ENCODE measurements at regions not wholly inside any gene's neighbourhood (a gene's known extent, or its start where the extent isn't known, plus 50 kb on each side); places are given as distances from the start of the nearest gene placed in this dataset.
A peak's percentile ranks its signal among the peaks of the same experiment; 100 is the strongest.

DNA sequence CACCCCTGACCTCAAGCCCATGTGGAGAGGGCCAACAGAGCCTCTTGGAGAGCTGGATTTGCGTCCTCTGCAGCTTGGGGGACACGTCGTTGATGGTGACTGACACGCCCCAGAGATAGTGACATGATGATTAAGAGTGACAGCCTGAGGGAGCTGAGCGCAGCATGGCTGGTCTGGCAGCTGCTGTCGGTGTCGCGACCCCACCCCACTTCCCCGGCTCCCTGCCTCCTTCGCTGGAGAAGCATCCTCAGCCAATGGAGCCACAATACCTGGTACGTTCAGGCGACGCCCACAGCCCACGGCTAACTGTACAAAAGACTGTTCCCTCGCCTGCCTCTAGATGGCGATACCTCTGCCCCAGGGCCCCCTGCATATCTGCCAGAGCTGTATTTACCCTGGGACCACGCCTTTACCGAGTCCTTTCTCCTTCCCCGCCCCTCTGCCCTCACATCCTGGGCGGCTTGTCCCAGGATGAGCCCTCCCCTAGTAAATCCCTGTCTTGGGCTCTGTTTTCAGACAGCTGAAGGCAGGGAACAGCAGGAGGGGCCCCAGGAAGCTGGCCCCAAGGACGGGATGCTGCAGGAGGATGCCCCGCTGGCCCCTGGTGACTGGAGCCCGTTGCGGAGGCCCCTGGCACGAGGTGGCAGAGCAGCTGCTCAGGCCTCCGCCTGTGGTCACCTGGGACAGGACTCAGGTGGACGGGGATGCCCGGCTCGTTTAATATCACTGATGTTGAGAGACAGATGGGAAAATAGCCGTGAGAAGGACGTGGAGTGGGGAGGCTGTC, 90.6 kb downstream of the RPS6KA4 start (continued):
- TF ChIP-seq, protein P1, sequence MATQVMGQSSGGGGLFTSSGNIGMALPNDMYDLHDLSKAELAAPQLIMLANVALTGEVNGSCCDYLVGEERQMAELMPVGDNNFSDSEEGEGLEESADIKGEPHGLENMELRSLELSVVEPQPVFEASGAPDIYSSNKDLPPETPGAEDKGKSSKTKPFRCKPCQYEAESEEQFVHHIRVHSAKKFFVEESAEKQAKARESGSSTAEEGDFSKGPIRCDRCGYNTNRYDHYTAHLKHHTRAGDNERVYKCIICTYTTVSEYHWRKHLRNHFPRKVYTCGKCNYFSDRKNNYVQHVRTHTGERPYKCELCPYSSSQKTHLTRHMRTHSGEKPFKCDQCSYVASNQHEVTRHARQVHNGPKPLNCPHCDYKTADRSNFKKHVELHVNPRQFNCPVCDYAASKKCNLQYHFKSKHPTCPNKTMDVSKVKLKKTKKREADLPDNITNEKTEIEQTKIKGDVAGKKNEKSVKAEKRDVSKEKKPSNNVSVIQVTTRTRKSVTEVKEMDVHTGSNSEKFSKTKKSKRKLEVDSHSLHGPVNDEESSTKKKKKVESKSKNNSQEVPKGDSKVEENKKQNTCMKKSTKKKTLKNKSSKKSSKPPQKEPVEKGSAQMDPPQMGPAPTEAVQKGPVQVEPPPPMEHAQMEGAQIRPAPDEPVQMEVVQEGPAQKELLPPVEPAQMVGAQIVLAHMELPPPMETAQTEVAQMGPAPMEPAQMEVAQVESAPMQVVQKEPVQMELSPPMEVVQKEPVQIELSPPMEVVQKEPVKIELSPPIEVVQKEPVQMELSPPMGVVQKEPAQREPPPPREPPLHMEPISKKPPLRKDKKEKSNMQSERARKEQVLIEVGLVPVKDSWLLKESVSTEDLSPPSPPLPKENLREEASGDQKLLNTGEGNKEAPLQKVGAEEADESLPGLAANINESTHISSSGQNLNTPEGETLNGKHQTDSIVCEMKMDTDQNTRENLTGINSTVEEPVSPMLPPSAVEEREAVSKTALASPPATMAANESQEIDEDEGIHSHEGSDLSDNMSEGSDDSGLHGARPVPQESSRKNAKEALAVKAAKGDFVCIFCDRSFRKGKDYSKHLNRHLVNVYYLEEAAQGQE (IDR thresholded peaks at IDR 0.05; ENCODE audit: borderline replicate concordance): 0 out of 2 replicates have a peak, but pooled peaks have one; percentile 6
- TF ChIP-seq, protein P1 (CRISPR knock-in tag; IDR thresholded peaks at IDR 0.05; ENCODE audit: low read depth): no peak
- TF ChIP-seq STAT5A (IDR thresholded peaks at IDR 0.05; ENCODE audit: borderline replicate concordance, low read length): no peak
- no peak for TF ChIP-seq TAF7 (tag; IDR thresholded peaks at IDR 0.05)
- TF ChIP-seq, protein P2, sequence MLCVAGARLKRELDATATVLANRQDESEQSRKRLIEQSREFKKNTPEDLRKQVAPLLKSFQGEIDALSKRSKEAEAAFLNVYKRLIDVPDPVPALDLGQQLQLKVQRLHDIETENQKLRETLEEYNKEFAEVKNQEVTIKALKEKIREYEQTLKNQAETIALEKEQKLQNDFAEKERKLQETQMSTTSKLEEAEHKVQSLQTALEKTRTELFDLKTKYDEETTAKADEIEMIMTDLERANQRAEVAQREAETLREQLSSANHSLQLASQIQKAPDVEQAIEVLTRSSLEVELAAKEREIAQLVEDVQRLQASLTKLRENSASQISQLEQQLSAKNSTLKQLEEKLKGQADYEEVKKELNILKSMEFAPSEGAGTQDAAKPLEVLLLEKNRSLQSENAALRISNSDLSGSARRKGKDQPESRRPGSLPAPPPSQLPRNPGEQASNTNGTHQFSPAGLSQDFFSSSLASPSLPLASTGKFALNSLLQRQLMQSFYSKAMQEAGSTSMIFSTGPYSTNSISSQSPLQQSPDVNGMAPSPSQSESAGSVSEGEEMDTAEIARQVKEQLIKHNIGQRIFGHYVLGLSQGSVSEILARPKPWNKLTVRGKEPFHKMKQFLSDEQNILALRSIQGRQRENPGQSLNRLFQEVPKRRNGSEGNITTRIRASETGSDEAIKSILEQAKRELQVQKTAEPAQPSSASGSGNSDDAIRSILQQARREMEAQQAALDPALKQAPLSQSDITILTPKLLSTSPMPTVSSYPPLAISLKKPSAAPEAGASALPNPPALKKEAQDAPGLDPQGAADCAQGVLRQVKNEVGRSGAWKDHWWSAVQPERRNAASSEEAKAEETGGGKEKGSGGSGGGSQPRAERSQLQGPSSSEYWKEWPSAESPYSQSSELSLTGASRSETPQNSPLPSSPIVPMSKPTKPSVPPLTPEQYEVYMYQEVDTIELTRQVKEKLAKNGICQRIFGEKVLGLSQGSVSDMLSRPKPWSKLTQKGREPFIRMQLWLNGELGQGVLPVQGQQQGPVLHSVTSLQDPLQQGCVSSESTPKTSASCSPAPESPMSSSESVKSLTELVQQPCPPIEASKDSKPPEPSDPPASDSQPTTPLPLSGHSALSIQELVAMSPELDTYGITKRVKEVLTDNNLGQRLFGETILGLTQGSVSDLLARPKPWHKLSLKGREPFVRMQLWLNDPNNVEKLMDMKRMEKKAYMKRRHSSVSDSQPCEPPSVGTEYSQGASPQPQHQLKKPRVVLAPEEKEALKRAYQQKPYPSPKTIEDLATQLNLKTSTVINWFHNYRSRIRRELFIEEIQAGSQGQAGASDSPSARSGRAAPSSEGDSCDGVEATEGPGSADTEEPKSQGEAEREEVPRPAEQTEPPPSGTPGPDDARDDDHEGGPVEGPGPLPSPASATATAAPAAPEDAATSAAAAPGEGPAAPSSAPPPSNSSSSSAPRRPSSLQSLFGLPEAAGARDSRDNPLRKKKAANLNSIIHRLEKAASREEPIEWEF (CRISPR knock-in tag; IDR thresholded peaks at IDR 0.05): no peak
- TF ChIP-seq, protein P3, sequence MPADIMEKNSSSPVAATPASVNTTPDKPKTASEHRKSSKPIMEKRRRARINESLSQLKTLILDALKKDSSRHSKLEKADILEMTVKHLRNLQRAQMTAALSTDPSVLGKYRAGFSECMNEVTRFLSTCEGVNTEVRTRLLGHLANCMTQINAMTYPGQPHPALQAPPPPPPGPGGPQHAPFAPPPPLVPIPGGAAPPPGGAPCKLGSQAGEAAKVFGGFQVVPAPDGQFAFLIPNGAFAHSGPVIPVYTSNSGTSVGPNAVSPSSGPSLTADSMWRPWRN (IDR thresholded peaks at IDR 0.05; ENCODE audit: low read depth): no peak
- TF ChIP-seq XRCC4 (IDR thresholded peaks at IDR 0.05; ENCODE audit: extremely low read depth, insufficient read depth, insufficient read length): no peak
- TF ChIP-seq, protein P4, sequence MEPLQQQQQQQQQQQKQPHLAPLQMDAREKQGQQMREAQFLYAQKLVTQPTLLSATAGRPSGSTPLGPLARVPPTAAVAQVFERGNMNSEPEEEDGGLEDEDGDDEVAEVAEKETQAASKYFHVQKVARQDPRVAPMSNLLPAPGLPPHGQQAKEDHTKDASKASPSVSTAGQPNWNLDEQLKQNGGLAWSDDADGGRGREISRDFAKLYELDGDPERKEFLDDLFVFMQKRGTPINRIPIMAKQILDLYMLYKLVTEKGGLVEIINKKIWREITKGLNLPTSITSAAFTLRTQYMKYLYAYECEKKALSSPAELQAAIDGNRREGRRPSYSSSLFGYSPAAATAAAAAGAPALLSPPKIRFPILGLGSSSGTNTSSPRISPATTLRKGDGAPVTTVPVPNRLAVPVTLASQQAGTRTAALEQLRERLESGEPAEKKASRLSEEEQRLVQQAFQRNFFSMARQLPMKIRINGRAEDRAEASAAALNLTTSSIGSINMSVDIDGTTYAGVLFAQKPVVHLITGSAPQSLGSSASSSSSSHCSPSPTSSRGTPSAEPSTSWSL (CRISPR knock-in tag; IDR thresholded peaks at IDR 0.05; ENCODE audit: borderline replicate concordance): no peak
- TF ChIP-seq, protein P5, sequence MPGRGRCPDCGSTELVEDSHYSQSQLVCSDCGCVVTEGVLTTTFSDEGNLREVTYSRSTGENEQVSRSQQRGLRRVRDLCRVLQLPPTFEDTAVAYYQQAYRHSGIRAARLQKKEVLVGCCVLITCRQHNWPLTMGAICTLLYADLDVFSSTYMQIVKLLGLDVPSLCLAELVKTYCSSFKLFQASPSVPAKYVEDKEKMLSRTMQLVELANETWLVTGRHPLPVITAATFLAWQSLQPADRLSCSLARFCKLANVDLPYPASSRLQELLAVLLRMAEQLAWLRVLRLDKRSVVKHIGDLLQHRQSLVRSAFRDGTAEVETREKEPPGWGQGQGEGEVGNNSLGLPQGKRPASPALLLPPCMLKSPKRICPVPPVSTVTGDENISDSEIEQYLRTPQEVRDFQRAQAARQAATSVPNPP (IDR thresholded peaks at IDR 0.05; ENCODE audit: borderline replicate concordance, insufficient read depth, insufficient read length): no peak
- no peak for TF ChIP-seq MCM3 (IDR thresholded peaks at IDR 0.05)

All from K562 (cell line).